GM21528 (cell line): ENCODE measurements at regions not wholly inside any gene's neighbourhood (a gene's known extent, or its start where the extent isn't known, plus 50 kb on each side); places are given as distances from the start of the nearest gene placed in this dataset.
"Not testable (repeated sequence)": the region's sequence is repeated elsewhere in the genome, so short reads cannot be mapped to it uniquely, and the experiment has no call there.

ENCODE experiments used
- ATAC-seq: cut with Tn5 transposase; IDR thresholded peaks from one replicate; pipeline ENCODE4 v1.9.1; 2021; ENCODE audit warnings: mild to moderate bottlenecking, moderate library complexity; ENCODE audit not compliant: unreplicated experiment, low FRiP score

DNA sequence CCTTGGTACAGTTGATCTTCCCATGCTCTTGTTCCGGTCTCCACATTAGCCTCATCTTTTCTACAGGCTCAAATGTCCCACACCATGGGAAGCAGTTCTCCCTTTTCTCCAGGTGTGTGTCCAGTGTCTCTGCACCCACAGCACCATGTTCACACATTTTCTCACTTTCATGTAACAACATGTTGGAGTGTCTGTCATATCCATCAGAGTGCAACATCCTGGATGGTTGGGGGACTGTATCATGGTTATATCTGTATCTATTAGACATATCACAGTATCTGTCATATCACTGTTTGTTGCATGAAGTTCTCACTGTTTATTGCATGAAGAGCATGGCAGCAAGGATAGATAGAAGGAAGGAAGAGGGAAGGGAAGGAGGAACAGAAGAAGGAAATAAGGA, 635.6 kb downstream of the EPM2A start:
- ATAC-seq: no peak

DNA sequence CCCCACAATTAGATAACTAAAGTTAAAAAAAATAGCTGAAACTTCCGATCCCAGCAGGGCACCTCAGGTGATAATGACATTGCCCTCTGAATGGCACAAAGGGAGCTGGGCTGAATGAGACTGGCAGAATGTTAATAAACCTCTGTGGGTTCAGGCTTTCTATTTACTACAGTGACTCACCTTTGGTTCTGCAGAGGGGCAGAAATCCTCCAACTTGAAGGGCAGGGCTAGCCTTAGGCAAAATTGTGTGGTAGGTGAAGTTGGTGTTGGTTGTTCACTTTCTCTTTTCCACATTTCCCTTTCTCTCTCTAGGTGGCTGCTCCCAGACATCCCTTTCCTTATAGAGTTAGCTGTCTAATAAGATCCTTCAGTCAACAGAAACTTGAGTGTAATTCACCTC, 625.2 kb downstream of the EPM2A start:
- ATAC-seq: no peak

DNA sequence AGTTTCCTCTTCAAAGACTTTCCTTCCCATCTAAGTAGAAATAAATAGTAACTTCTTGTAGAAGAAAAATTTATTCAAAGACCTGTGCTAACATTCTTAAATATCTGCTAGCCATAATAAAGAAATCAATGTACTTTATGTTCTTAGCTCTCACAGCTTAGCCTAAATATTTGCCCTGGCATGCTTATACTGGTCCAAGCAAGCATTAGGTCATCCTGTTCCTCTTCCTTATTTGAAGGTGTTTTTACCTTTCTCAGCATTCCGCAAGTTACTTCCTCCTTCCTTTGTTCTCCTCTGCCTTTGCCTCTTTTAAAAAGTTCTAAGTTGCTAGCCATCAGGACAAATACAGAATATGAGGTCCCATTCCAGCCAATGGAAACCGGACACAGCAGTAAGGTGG, 623.9 kb downstream of the EPM2A start:
- ATAC-seq: not testable (repeated sequence)

DNA sequence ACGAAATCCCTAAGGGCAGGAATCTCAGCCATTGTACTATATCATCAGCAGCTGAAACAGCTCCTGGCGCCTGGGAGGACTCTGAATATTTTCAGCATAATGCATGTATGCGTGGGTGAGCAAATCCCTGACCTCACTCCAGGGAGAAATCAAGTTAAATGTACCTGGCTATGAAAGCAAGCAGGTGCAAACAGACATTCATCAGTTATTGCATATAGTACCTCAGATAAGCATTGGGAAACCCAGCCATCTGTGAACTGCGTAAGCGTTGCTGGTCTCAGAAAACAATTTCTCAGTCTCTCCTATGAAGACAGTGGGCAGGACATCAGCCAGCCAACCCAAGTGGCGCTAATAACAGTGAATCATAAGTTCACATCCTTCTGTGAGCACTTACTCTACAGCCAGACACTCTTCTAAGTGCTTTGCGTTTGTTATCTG, 622.6 kb downstream of the EPM2A start:
- ATAC-seq: no peak

GRCh38 chr6:145115638-145116037, 619.7 kb downstream of the EPM2A start:
- no peak for ATAC-seq

GRCh38 chr6:145116591-145117178, 618.6 kb downstream of the EPM2A start:
- no peak for ATAC-seq

DNA sequence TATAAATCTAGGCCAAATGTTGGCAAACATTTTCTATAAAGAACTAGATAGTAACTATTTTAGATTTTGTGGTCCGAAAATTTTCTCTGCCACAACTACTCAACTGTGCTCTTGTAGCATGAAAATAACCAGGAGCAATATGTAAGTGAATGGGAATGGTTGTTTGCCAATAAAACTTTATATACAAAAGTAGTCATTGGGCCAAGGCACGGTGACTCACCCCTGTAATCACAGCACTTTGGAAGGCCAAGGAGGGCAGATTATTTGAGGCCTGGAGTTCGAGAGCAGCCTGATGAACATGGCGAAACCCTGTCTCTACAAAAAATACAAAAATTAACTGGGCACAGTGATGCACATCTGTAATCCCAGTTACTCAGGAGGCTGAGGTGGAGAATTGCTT, 617.1 kb downstream of the EPM2A start:
- no peak for ATAC-seq

DNA sequence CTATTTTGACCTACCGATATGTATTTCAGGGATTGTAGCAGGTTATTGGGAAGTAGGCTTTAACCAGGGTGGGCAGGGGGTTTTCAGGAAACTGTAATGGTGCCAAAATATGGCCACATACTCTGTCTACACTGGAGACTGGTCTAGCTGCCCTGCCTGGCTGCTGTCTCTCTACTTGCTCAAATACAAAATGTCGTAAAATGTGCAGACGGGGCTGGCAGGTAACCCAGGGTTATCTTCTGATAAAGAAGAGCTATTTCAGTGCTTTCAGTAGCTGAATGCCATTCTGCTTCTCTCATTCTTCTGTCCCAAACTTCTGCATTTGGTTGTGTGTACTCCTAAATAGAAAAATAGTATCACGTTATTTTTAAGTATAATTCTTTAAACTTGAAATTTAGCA, 616.2 kb downstream of the EPM2A start:
- ATAC-seq: no peak

- no peak for ATAC-seq
Observed at GRCh38 chr6:145132709-145133108, 602.6 kb downstream of the EPM2A start.

DNA sequence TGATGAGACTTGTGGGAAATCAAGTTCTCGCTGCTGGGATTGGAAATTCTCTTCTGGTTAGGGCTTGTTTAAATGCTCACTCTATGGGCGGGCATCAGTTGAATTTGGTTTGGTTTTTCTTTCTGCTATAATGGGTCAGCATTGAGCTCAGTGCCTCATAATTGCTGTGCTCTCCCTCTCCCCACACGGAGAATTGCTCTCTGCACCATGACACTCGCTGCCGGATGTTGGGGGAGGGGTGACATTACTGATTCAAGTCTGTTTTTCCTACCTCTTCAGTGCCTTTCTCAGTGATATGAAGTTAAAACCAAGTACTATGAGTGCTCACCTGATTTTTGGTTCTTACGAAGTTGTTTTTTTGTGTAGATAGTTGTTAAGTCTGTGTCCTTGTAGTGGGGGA, 599.6 kb downstream of the EPM2A start:
- no peak for ATAC-seq

DNA sequence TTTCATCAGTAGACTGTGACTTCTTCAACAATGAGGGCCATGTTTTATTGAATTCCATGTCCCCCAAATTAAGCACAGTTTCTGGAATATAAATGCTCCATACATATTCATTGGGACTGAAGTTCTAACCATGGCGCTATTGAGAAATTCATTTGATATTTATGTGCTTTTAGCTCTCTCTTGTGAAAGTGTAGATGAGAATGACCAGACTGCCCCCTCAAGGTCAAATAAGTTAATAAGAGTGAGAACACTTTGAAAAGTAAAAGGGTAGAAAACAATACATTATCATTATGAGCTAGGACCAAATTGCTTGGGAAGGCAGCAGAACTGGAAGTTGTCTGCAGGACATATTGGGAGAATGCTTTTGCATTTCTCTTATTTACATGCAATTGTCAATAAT, 597.9 kb downstream of the EPM2A start:
- ATAC-seq: no peak

DNA sequence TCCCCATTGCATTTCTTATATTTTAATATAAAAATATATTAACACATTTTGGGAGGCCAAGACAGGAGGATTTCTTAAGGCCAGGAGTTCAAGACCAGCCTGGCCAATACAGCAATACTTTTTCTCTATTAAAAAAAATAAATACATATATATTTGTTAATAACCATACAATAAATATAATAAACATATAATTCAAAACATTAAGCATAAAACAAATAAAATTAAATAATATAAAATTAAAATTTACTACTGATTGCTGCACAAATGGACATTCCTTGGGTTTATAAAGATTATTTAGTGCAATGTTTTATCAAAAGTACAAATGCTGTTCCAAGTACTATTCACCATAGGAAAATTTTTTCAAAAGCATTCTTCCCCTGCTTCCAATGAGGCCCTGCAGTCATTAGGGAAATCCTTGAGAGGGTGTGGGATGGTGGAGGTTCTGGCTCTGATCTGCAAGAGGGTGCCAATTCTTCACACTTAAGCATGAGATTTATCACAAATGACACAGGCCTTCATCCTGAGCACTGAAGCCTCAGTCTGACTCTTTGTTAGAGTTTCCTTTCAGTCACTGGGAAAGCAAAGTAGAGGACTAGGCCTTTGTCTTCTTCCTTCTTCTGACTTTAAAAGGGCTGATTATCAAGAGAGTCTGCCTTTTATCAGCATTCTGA, 596.7 kb downstream of the EPM2A start:
- no peak for ATAC-seq

DNA sequence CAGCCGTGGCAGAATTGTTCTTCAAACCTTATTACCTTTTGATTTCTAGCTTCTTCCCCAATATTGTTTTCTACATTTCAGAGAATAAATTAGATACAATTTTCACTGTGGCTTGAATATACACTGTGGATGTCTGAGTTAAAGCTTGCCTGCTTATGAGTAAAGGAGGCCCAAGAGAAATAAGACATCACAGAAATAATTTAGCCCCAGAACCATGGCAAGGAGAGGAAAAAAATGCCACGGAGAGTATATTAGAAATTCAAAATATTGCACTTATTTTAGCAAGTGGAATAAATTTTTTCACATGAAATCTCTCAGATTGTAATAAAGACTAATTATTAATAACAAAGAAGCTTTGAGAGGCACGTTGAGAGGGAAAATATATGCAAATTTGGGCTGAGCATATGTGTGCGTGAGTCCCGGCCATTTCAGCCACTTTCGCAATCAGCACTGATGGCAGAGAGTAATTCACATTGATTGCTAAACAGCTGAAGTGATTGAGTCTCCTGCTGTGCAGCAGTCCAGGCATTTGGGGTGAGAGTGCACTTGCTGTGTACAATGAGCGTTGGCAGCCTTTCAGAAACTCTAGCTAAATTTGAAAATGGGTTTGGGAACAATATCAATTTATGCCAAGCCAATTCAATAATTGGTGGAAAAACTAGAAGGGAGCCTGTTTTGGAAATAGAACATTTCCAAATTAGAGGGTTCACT, 596.0 kb downstream of the EPM2A start:
- ATAC-seq: no peak

- no peak for ATAC-seq
Observed at GRCh38 chr6:145139895-145140294, 595.4 kb downstream of the EPM2A start.

- no peak for ATAC-seq
Observed at GRCh38 chr6:145141572-145141971, 593.7 kb downstream of the EPM2A start.

DNA sequence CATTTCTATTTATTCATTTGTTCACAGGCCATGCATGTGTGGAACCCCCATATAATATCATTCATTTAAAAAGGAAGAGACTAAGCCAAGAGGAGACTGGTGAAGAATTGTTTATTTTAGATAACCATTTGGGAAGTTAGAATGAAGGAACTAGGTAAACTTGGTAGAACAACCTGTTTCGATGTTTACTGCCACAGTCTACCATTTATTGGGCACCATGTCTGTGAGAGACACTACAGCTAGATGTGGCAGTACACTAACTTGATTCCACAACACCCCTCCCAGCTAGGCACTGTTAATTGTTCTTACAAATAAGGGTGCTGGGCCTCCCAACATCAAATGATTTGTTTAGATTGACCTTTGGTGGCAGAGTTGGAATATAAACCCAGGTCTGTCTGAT, 592.4 kb downstream of the EPM2A start:
- ATAC-seq: no peak

DNA sequence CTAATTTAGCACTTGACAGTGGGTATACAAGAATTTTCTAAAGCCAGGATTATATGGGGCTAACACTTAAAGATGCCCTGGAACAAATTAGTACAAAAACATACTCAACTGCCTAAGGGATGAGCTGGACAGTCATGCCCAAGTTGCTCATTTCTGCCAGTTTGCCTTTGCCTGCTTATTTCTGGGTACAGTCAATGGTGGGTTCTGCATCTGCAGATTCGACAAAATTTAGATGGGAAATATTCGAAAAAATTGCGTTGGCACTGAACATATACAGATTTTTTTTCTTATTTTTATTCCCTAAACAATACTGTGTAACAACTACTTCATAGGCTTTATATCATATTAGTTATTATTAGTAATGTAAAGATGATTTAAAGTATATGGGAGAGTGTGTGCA, 591.9 kb downstream of the EPM2A start:
- no peak for ATAC-seq

GRCh38 chr6:145147559-145147958, 587.8 kb downstream of the EPM2A start:
- no peak for ATAC-seq

GRCh38 chr6:145147981-145148749, 587.2 kb downstream of the EPM2A start:
- ATAC-seq: no peak

DNA sequence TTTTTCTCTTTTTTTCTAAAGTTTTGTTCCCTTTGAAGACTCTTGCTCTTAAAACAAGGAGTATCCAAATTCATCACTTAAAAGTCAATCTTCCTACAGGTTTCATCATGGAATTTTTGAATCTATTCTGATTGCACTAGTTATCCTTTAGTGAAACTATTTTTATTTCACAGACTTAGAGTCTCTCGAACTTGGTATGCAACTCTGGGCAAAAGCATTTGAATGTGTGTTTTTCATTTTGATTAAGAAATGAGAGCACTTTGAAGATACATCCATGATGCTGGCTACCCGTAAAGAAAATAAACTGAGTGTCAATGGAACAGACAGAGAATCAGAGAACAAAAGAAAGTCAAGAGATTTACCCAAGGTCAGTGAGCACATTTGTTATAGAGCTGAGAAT, 586.5 kb downstream of the EPM2A start:
- ATAC-seq: no peak

GRCh38 chr6:145151624-145152023, 583.7 kb downstream of the EPM2A start:
- ATAC-seq: no peak
